ENCODE measurements at regions not wholly inside any gene's neighbourhood (a gene's known extent, or its start where the extent isn't known, plus 50 kb on each side); places are given as distances from the start of the nearest gene placed in this dataset.

DNA sequence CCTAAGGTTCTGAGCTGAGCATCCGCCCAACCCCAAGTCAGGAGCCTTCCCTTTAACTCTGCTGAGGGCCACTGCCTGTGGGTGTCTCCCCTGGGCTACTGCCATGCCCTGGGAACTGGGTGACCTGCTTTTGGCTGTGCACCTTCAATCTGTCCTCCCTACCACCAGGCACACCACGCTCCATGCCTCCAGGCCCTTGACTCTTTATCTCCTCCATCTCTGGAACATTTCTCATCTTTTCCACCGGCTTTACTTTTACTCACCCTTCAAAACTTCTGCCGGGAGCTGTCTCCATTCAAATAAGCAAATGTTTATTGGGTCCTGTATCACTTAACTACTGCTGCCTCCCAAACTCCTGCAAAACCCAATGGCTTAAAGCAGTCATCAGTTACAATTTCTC, 83.3 kb upstream of the NHSL1 start:
- ChIA-PET CTCF (no interaction called here), POLR2A (no interaction called here)
- peaks cover 18% of the 10 kb centered on the region for H3K4me1 Mint-ChIP-seq
- ATAC-seq (no peak), DNase-seq (ENCODE audit: low spot score) (no peak)
- H3K4me3 Mint-ChIP-seq = no peak overlapping the region
- no peak overlapping the region for H3K27ac Mint-ChIP-seq
- H3K27me3 Mint-ChIP-seq (ENCODE audit: low read depth) = no peaks in the 10 kb centered on the region
- no peak for TF ChIP-seq NFE2L1 (CRISPR knock-in tag; IDR thresholded peaks at IDR 0.05)
- no peak for TF ChIP-seq FOXP1 (CRISPR knock-in tag; IDR thresholded peaks at IDR 0.05; ENCODE audit: borderline replicate concordance)
- TF ChIP-seq NR3C1 (CRISPR knock-in tag; conservative IDR thresholded peaks at IDR 0.05; ENCODE audit: low read depth) = no peak
- TF ChIP-seq, protein P1, sequence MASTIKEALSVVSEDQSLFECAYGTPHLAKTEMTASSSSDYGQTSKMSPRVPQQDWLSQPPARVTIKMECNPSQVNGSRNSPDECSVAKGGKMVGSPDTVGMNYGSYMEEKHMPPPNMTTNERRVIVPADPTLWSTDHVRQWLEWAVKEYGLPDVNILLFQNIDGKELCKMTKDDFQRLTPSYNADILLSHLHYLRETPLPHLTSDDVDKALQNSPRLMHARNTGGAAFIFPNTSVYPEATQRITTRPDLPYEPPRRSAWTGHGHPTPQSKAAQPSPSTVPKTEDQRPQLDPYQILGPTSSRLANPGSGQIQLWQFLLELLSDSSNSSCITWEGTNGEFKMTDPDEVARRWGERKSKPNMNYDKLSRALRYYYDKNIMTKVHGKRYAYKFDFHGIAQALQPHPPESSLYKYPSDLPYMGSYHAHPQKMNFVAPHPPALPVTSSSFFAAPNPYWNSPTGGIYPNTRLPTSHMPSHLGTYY (CRISPR knock-in tag; IDR thresholded peaks at IDR 0.05) = no peak
- TF ChIP-seq, protein P2, sequence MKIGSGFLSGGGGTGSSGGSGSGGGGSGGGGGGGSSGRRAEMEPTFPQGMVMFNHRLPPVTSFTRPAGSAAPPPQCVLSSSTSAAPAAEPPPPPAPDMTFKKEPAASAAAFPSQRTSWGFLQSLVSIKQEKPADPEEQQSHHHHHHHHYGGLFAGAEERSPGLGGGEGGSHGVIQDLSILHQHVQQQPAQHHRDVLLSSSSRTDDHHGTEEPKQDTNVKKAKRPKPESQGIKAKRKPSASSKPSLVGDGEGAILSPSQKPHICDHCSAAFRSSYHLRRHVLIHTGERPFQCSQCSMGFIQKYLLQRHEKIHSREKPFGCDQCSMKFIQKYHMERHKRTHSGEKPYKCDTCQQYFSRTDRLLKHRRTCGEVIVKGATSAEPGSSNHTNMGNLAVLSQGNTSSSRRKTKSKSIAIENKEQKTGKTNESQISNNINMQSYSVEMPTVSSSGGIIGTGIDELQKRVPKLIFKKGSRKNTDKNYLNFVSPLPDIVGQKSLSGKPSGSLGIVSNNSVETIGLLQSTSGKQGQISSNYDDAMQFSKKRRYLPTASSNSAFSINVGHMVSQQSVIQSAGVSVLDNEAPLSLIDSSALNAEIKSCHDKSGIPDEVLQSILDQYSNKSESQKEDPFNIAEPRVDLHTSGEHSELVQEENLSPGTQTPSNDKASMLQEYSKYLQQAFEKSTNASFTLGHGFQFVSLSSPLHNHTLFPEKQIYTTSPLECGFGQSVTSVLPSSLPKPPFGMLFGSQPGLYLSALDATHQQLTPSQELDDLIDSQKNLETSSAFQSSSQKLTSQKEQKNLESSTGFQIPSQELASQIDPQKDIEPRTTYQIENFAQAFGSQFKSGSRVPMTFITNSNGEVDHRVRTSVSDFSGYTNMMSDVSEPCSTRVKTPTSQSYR (CRISPR knock-in tag; IDR thresholded peaks at IDR 0.05) = no peak
- TF ChIP-seq, protein P3, sequence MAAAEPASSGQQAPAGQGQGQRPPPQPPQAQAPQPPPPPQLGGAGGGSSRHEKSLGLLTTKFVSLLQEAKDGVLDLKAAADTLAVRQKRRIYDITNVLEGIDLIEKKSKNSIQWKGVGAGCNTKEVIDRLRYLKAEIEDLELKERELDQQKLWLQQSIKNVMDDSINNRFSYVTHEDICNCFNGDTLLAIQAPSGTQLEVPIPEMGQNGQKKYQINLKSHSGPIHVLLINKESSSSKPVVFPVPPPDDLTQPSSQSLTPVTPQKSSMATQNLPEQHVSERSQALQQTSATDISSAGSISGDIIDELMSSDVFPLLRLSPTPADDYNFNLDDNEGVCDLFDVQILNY (CRISPR knock-in tag; IDR thresholded peaks at IDR 0.05) = no peak
- no peak for TF ChIP-seq ATF3 (CRISPR knock-in tag; conservative IDR thresholded peaks at IDR 0.05)
- no peak for TF ChIP-seq E2F4 (CRISPR knock-in tag; IDR thresholded peaks at IDR 0.05; ENCODE audit: borderline replicate concordance, low read depth)
- TF ChIP-seq TEAD1 (CRISPR knock-in tag; IDR thresholded peaks at IDR 0.05) = no peak
- TF ChIP-seq TEAD4 (CRISPR knock-in tag; IDR thresholded peaks at IDR 0.05) = no peak
- TF ChIP-seq NR1H2 (CRISPR knock-in tag; IDR thresholded peaks at IDR 0.05) = no peak
- TF ChIP-seq ZNF423 (CRISPR knock-in tag; IDR thresholded peaks at IDR 0.05) = no peak
- no peak for TF ChIP-seq FOXK1 (CRISPR knock-in tag; IDR thresholded peaks at IDR 0.05)
- no peak for TF ChIP-seq ELF4 (CRISPR knock-in tag; IDR thresholded peaks at IDR 0.05; ENCODE audit: low read depth)
- no peak for TF ChIP-seq GTF2I (CRISPR knock-in tag; conservative IDR thresholded peaks at IDR 0.05)
- TF ChIP-seq NR2C2 (CRISPR knock-in tag; IDR thresholded peaks at IDR 0.05) = no peak
- no peak for TF ChIP-seq ZSCAN18 (CRISPR knock-in tag; IDR thresholded peaks at IDR 0.05)
- no peaks in the 10 kb centered on the region for H3K36me3 Mint-ChIP-seq
- no peaks in the 10 kb centered on the region for H3K9me3 Mint-ChIP-seq

- no peak for ATAC-seq
- DNase-seq (ENCODE audit: low spot score) = no peak
- Mint-ChIP-seq H3K9me3 (no peaks in the 10 kb centered on the region), H3K4me3 (no peak overlapping the region), H3K36me3 (no peaks in the 10 kb centered on the region), H3K27me3 (ENCODE audit: low read depth) (no peaks in the 10 kb centered on the region), H3K4me1 (peaks cover 21% of the 10 kb centered on the region), H3K27ac (no peak overlapping the region)
- TF ChIP-seq FOXK1 (CRISPR knock-in tag; IDR thresholded peaks at IDR 0.05) (no peak), NFYB (CRISPR knock-in tag; conservative IDR thresholded peaks at IDR 0.05; ENCODE audit: low read depth) (no peak), ZNF121 (CRISPR knock-in tag; IDR thresholded peaks at IDR 0.05) (no peak)
- ChIA-PET POLR2A (no interaction called here), CTCF (interaction anchor here (0.7 kb wide), 1 partner anchor 186 kb away, joined by 3 read pairs; no protein-coding TSS in a partner anchor)
Measured at GRCh38 chr6:138586638-138587037, 87.3 kb upstream of the NHSL1 start.

All from WTC11 (cell line).